ENCODE measurements at regions not wholly inside any gene's neighbourhood (a gene's known extent, or its start where the extent isn't known, plus 50 kb on each side); places are given as distances from the start of the nearest gene placed in this dataset.

DNA sequence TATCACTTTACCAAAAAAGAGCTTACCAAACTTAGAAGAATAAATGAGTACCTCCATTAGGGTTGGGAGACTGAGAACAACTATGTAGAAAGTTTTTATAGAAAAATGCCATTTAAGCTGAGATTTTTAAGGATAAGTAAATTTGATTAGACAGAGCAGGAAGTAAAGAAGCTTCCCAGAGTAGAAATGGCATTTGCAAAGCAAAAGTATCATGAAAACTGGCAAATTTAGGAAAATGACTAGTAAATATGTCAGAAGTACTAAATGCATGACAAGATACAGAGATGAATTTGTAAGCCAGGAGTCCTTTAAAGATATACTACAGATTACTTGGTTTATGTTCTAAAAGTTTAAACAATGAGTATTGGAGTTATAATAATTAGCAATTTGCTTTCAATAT lies 2581.8 kb downstream of the PCDH9 start:
- no peak overlapping the region for H3K4ac ChIP-seq (ENCODE audit: low read depth, low read length)
- no peak overlapping the region for H3K4me3 ChIP-seq (ENCODE audit: insufficient read depth, low read depth, low read length)
- no peaks in the 10 kb centered on the region for H3K9me1 ChIP-seq (ENCODE audit: insufficient read depth, low read length)
- no peaks in the 10 kb centered on the region for H3K4me1 ChIP-seq (ENCODE audit: control insufficient read depth, insufficient read depth, low read length)
- no peak overlapping the region for H4K8ac ChIP-seq (ENCODE audit: low read depth in 2 of 2, low read length in 2 of 2)
- no peak overlapping the region for H2AFZ ChIP-seq (replicated peaks; ENCODE audit: low read length, poor library complexity)
- H3K27me3 ChIP-seq (ENCODE audit: control insufficient read depth, insufficient read depth, low read length): no peaks in the 10 kb centered on the region
- H4K91ac ChIP-seq (ENCODE audit: insufficient read depth, low read depth, low read length): no peak overlapping the region
- H2BK120ac ChIP-seq (ENCODE audit: low read depth, low read length): no peak overlapping the region
- intact Hi-C loops (cut with micrococcal nuclease) (no loop called here), dilution Hi-C loops (cut with HindIII; ENCODE audit: low sequenced_read_pairs, unreplicated experiment) (no loop called here), in situ Hi-C loops (cut with MboI; ENCODE audit: low sequenced_read_pairs) (no loop called here)
- no peak overlapping the region for H3K27ac ChIP-seq (ENCODE audit: insufficient read depth, low read length)
- no peaks in the 10 kb centered on the region for H3K36me3 ChIP-seq (ENCODE audit: control insufficient read depth, insufficient read depth, low read length)
- H2BK15ac ChIP-seq (ENCODE audit: low read depth, low read length): no peak overlapping the region
- POLR2A ChIA-PET (ENCODE audit: unreplicated experiment): no interaction called here
- ATAC-seq (ENCODE audit: low read depth) (no peak), DNase-seq (no peak)
- no peak overlapping the region for H3K14ac ChIP-seq (replicated peaks; ENCODE audit: low read depth, low read length)
- no peak overlapping the region for H2BK20ac ChIP-seq (ENCODE audit: low read depth, low read length)
- BruUV-seq (replicated peaks): no TSS peak
- no peak overlapping the region for H2AK5ac ChIP-seq (ENCODE audit: low read depth, low read length)
- H3K9ac ChIP-seq (ENCODE audit: low read depth, low read length): no peak overlapping the region
- H3K18ac ChIP-seq (ENCODE audit: low read depth, low read length): no peak overlapping the region
- H4K5ac ChIP-seq (ENCODE audit: low read depth, low read length): no peak overlapping the region
- no peaks in the 10 kb centered on the region for H3K9me3 ChIP-seq (ENCODE audit: control insufficient read depth, insufficient read depth, low read length)
- no peak overlapping the region for H3K56ac ChIP-seq (ENCODE audit: extremely low read depth, insufficient read depth, low read length)
- CTCF ChIA-PET: no interaction called here
- H3K79me1 ChIP-seq (ENCODE audit: low read depth in 1 of 2, low read length in 2 of 2): no peaks in the 10 kb centered on the region
- H4K20me1 ChIP-seq (ENCODE audit: insufficient read depth, low read length): no peaks in the 10 kb centered on the region
- no peak overlapping the region for H3K23ac ChIP-seq (ENCODE audit: low read depth, low read length)
- H2BK5ac ChIP-seq (ENCODE audit: low read depth, low read length, poor library complexity, severe bottlenecking): no peak overlapping the region
- TF ChIP-seq NFE2L2 (IDR thresholded peaks at IDR 0.05; ENCODE audit: low read depth, low read length) (no peak), SMC3 (IDR thresholded peaks at IDR 0.05; ENCODE audit: low read depth, low read length) (no peak), MXI1 (IDR thresholded peaks at IDR 0.05; ENCODE audit: borderline replicate concordance, low read depth, low read length) (no peak), RAD21 (IDR thresholded peaks at IDR 0.05; ENCODE audit: low read length) (no peak), CEBPB (IDR thresholded peaks at IDR 0.05; ENCODE audit: low read depth, low read length) (no peak), MAZ (IDR thresholded peaks at IDR 0.05; ENCODE audit: borderline replicate concordance, low read depth, low read length) (no peak), FOS (IDR thresholded peaks at IDR 0.05; ENCODE audit: low read depth, low read length) (no peak), BHLHE40 (IDR thresholded peaks at IDR 0.05; ENCODE audit: low read depth, low read length) (no peak), CHD1 (IDR thresholded peaks at IDR 0.05; ENCODE audit: low read depth, low read length) (no peak), MAFK (IDR thresholded peaks at IDR 0.05; ENCODE audit: low read depth, low read length) (no peak), POLR2A (IDR thresholded peaks at IDR 0.05; ENCODE audit: low read depth, low read length) (no peak), RFX5 (IDR thresholded peaks at IDR 0.05; ENCODE audit: low read depth, low read length) (no peak), RCOR1 (IDR thresholded peaks at IDR 0.05; ENCODE audit: insufficient replicate concordance, low read length) (no peak)
- TF ChIP-seq, protein P1, sequence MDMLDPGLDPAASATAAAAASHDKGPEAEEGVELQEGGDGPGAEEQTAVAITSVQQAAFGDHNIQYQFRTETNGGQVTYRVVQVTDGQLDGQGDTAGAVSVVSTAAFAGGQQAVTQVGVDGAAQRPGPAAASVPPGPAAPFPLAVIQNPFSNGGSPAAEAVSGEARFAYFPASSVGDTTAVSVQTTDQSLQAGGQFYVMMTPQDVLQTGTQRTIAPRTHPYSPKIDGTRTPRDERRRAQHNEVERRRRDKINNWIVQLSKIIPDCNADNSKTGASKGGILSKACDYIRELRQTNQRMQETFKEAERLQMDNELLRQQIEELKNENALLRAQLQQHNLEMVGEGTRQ (IDR thresholded peaks at IDR 0.05; ENCODE audit: low read depth, low read length): no peak
- TF ChIP-seq, protein P2, sequence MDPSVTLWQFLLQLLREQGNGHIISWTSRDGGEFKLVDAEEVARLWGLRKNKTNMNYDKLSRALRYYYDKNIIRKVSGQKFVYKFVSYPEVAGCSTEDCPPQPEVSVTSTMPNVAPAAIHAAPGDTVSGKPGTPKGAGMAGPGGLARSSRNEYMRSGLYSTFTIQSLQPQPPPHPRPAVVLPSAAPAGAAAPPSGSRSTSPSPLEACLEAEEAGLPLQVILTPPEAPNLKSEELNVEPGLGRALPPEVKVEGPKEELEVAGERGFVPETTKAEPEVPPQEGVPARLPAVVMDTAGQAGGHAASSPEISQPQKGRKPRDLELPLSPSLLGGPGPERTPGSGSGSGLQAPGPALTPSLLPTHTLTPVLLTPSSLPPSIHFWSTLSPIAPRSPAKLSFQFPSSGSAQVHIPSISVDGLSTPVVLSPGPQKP (IDR thresholded peaks at IDR 0.05; ENCODE audit: borderline replicate concordance, low read depth, low read length): no peak
- TF ChIP-seq, protein P3, sequence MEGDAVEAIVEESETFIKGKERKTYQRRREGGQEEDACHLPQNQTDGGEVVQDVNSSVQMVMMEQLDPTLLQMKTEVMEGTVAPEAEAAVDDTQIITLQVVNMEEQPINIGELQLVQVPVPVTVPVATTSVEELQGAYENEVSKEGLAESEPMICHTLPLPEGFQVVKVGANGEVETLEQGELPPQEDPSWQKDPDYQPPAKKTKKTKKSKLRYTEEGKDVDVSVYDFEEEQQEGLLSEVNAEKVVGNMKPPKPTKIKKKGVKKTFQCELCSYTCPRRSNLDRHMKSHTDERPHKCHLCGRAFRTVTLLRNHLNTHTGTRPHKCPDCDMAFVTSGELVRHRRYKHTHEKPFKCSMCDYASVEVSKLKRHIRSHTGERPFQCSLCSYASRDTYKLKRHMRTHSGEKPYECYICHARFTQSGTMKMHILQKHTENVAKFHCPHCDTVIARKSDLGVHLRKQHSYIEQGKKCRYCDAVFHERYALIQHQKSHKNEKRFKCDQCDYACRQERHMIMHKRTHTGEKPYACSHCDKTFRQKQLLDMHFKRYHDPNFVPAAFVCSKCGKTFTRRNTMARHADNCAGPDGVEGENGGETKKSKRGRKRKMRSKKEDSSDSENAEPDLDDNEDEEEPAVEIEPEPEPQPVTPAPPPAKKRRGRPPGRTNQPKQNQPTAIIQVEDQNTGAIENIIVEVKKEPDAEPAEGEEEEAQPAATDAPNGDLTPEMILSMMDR (conservative IDR thresholded peaks at IDR 0.05; ENCODE audit: low read depth, low read length): no peak
- no peak overlapping the region for H2AK9ac ChIP-seq (replicated peaks; ENCODE audit: low read depth, low read length, poor library complexity)
- H3K4me2 ChIP-seq (ENCODE audit: low read depth, low read length): no peak overlapping the region
